DND-41 (cell line): ENCODE measurements at regions not wholly inside any gene's neighbourhood (a gene's known extent, or its start where the extent isn't known, plus 50 kb on each side); places are given as distances from the start of the nearest gene placed in this dataset.

Experiments used
- CTCF ChIP-seq: IDR thresholded peaks from 2 replicates; pipeline ENCODE4 v1.5.1; 2012; ENCODE audit warnings: borderline replicate concordance, low read length, moderate library complexity, mild to moderate bottlenecking; ENCODE audit not compliant: poor library complexity, severe bottlenecking; ENCODE audit errors: extremely low read depth
- EZH2 ChIP-seq: IDR thresholded peaks from 3 replicates; pipeline ENCODE4 v1.6.1; 2012; ENCODE audit warnings: borderline replicate concordance, low read depth, mild to moderate bottlenecking, moderate library complexity, low read length, inconsistent platforms; ENCODE audit not compliant: severe bottlenecking

- no peak for TF ChIP-seq CTCF
- no peak for TF ChIP-seq EZH2
Measured at GRCh38 chr21:16570171-16570570, 840.4 kb downstream of the USP25 start.
